ENCODE measurements at regions not wholly inside any gene's neighbourhood (a gene's known extent, or its start where the extent isn't known, plus 50 kb on each side); places are given as distances from the start of the nearest gene placed in this dataset.
"Not testable (repeated sequence)": the region's sequence is repeated elsewhere in the genome, so short reads cannot be mapped to it uniquely, and the experiment has no call there.

DNA sequence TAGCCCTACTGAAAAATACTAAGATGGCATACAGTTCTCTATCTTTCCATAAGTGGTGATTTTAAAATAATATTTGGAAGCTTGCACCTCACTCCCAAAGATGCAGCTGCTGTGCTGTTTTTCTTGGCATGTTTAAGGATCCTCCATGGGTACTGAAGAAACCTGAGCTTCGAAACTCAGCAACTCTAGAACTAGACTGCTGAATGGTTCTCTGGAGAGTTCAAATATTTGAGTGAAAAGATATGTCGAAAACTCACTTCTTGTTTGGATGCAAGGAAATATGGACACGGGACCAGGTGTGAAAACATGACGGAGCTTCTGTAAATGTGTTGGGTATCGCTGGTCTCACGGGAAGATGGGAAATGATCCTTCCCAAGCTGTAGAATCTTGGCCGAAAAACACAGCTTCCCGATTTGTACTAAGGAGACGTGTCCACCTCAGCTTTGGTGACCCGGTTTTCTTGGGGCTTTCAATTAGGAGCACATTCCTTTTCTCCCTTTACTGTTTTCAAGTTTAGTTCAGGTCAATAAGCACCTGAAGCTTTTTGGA, 543.8 kb upstream of the NRP1 start:
- no peak overlapping the region for H3K4me3 ChIP-seq (ENCODE audit: low read length)
- TF ChIP-seq, protein P1, sequence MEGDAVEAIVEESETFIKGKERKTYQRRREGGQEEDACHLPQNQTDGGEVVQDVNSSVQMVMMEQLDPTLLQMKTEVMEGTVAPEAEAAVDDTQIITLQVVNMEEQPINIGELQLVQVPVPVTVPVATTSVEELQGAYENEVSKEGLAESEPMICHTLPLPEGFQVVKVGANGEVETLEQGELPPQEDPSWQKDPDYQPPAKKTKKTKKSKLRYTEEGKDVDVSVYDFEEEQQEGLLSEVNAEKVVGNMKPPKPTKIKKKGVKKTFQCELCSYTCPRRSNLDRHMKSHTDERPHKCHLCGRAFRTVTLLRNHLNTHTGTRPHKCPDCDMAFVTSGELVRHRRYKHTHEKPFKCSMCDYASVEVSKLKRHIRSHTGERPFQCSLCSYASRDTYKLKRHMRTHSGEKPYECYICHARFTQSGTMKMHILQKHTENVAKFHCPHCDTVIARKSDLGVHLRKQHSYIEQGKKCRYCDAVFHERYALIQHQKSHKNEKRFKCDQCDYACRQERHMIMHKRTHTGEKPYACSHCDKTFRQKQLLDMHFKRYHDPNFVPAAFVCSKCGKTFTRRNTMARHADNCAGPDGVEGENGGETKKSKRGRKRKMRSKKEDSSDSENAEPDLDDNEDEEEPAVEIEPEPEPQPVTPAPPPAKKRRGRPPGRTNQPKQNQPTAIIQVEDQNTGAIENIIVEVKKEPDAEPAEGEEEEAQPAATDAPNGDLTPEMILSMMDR (conservative IDR thresholded peaks at IDR 0.05; ENCODE audit: low read depth, low read length) = no peak
- no peak for DNase-seq (ENCODE audit: low read depth)

DNA sequence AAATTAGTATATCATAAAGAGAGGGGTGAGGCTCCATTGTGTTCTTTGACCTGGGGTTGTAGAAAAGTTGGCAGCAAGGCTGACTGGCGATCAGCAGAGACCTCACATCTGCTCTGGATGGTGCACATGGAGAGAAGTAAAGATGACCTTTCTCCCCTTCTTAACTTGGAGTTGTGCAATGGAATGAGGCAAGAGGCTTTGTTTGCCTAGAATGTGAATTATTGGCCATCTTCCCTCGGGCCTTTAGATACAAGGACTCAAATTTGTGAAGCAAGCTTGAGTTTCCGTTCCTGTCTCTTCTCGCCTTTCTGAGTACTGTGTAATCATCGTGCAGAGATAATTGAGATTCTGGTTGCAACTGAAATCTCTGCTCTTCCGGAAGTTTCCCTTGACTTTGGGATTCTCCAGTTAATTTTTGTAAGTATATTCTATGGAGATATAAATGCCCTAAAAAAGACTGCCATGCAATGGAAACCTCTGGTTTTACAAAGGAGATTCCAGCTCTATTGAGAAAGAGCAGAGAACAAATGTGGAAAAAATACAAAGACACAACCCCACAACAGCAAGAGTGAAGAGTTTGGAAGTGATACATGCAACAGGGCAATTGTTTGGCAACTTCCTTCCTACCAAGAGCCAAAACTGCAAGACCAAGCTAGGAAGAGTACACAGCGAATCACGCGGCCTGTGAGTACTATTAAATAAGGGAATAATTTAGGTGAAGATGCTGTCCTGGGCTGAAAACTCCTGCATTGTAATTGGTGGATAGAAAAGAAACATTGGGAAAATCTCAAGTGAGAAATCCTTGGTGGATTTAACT, 542.3 kb upstream of the NRP1 start:
- no peak for DNase-seq (ENCODE audit: low read depth)
- TF ChIP-seq, protein P1 (conservative IDR thresholded peaks at IDR 0.05; ENCODE audit: low read depth, low read length) = no peak
- no peak overlapping the region for H3K4me3 ChIP-seq (ENCODE audit: low read length)

DNA sequence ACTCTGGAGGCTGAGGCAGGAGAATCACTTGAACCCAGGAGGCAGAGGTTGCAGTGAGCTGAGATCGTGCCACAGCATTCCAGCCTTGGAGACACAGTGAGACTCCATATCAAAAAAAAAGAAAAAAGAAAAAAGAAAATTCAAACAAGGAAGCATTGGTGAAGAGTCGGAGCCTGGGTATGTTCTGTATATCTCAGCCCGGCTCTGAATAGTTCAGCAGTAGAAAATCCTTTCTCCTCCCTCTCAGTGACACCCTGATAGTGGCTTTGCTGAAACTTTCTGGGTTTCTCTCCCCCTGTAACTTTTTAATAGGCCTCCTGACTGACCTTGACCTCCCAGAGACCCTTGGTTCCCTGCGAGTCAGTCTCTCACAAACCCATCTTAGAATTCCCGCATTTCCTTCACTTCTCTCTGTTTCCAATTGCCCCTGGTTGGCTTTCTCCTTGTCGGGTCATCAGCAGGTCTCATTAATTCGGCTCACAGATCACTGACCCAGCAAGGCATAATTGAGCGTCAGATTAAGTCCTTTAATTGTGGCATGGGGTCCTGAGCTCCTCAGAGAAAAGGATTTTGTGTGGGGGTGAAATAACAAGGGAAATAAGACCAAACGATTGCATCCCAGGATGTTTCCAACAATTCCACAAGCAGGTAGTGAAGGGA, 541.6 kb upstream of the NRP1 start:
- TF ChIP-seq, protein P1 (conservative IDR thresholded peaks at IDR 0.05; ENCODE audit: low read depth, low read length) = no peak

DNA sequence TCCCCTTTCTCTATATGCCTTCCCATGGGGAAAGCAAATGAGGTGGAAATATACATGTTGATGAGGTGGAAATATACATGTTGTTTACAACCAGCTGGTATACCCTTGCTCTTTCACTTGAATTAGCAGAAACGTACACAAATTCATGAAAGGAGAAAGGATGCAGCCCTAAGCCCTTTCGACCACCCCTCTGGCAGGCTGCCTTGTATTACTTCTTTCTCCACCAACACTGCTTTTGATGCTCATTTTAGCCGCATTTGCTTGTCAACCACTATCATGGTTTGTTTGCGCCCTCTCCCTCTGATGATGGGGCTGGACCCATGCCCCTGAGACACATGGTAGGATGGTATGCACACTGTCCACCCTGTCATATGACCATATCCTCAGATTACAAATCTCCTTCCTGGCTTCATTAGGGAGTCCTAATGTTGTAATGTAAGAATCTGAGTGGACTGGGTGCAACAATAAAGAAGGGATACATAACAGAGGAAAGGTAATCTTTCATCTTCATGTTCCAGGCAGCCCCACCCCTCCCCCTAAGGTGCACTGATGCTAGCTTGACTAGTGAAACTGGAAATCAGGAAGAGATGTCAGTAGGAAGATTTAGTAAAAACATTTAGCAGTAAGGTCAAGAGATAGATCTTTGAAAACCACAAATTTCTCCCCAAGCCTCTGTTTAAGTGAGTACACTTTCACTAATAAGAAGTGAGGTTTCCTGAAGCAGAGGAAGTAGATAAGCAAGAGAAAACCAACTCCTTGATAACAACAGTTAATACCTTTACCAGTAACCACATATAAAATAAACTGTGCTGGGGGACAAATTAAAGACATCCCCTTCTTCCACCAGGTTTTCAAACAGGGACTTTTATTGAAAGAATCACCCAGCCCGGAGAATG, 536.8 kb upstream of the NRP1 start:
- no peak for DNase-seq (ENCODE audit: low read depth)
- TF ChIP-seq, protein P1 (conservative IDR thresholded peaks at IDR 0.05; ENCODE audit: low read depth, low read length) = no peak
- H3K4me3 ChIP-seq (ENCODE audit: low read length) = no peak overlapping the region

More for the DNA sequence above, 541.6 kb upstream of the NRP1 start:
- no peak overlapping the region for H3K4me3 ChIP-seq (ENCODE audit: low read length)
- DNase-seq (ENCODE audit: low read depth) = no peak

DNA sequence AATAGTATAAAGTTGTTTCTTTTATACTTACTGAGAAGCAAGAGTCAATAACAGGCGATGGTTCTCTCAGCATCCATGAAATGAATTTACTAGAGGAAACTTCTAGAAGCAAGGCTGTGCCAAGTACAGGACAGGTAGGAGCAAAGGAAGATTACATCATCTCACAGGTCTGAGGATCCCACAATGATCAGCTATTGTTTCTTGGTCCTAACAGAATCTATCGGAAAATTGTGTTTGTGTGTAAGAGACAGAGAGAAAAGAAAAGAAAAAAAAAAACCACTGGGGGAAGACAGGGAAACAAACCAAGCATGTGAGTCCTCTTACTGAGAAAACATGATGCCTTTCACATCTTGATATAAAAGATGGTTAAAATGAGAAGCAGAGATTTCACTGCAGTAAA, 535.0 kb upstream of the NRP1 start:
- no peak overlapping the region for H3K4me3 ChIP-seq (ENCODE audit: low read length)
- DNase-seq (ENCODE audit: low read depth) = no peak
- TF ChIP-seq, protein P1 (conservative IDR thresholded peaks at IDR 0.05; ENCODE audit: low read depth, low read length) = no peak

DNA sequence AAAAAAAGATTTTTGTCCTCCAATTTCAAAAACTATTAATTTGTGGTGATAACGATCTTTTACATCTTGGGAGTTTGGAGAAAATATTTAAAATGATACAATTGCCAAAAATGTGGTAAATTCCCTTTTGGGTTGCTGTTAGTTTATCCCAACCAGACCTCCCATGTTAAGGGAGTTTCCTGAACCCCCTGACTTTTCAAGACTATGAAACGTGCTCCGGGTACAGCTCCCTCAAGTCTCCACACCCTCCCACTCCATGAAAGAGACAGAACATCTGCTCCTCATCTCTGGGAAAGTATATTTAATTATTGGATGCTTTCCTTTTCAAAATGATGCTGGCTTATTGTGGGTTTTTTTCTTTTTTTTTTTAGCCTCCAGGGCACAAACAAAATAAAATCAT, 534.6 kb upstream of the NRP1 start:
- H3K4me3 ChIP-seq (ENCODE audit: low read length) = no peak overlapping the region
- DNase-seq (ENCODE audit: low read depth) = no peak
- TF ChIP-seq, protein P1 (conservative IDR thresholded peaks at IDR 0.05; ENCODE audit: low read depth, low read length) = no peak

DNA sequence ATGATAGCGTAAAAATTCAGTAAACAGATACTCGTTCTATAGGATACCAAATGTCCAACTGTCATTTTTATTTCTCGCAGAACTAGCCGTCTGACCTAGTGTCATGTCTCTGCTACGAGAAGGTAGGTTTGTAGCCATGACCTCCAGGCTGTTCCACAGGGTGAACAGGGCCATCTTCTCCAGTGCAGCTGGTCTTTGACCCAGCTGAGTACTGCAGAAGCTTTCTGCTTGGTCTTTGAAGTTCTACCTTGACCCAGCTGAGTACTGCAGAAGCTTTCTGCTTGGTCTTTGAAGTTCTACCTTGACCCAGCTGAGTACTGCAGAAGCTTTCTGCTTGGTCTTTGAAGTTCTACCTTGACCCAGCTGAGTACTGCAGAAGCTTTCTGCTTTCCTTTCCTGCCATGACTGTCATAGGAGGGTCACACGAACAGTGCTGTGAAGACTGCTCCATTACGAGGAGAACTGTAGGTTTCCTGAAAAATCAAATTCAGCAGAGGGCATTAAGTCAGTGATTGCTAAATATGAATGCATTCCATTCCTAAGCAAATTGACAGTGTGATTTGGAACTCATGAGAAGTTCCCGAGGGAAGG, 532.8 kb upstream of the NRP1 start:
- not testable (repeated sequence) for H3K4me3 ChIP-seq (ENCODE audit: low read length); DNase-seq (ENCODE audit: low read depth)
